ENCODE measurements at regions not wholly inside any gene's neighbourhood (a gene's known extent, or its start where the extent isn't known, plus 50 kb on each side); places are given as distances from the start of the nearest gene placed in this dataset.
"Not testable (repeated sequence)": the region's sequence is repeated elsewhere in the genome, so short reads cannot be mapped to it uniquely, and the experiment has no call there.

DNA sequence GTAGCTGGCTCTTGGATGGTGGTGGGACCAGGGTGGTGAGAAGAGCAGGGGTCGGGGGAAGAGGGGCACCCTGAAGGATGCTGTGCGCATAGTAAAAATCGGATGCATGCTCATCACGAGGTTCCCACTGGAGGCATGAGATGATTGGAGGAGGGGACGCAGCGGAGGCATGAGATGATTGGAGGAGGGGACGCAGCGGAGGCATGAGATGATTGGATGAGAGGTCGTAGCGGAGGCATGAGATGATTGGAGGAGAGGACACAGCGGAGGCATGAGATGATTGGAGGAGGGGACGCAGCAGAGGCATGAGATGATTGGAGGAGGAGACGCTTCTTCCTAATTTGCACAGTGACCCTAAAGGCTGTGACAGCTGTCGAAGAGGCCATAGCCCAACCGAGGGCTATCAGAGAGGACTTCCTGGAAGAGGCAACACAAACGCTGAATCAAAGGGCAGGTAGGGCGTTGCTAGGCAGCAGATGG, 106.7 kb downstream of the ADRA2C start:
- H3K27ac ChIP-seq, result no peak overlapping the region
- TF ChIP-seq, protein P1, sequence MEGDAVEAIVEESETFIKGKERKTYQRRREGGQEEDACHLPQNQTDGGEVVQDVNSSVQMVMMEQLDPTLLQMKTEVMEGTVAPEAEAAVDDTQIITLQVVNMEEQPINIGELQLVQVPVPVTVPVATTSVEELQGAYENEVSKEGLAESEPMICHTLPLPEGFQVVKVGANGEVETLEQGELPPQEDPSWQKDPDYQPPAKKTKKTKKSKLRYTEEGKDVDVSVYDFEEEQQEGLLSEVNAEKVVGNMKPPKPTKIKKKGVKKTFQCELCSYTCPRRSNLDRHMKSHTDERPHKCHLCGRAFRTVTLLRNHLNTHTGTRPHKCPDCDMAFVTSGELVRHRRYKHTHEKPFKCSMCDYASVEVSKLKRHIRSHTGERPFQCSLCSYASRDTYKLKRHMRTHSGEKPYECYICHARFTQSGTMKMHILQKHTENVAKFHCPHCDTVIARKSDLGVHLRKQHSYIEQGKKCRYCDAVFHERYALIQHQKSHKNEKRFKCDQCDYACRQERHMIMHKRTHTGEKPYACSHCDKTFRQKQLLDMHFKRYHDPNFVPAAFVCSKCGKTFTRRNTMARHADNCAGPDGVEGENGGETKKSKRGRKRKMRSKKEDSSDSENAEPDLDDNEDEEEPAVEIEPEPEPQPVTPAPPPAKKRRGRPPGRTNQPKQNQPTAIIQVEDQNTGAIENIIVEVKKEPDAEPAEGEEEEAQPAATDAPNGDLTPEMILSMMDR (IDR thresholded peaks at IDR 0.05), result no peak
- no peak for TF ChIP-seq ZFX (IDR thresholded peaks at IDR 0.05; ENCODE audit: borderline replicate concordance)

DNA sequence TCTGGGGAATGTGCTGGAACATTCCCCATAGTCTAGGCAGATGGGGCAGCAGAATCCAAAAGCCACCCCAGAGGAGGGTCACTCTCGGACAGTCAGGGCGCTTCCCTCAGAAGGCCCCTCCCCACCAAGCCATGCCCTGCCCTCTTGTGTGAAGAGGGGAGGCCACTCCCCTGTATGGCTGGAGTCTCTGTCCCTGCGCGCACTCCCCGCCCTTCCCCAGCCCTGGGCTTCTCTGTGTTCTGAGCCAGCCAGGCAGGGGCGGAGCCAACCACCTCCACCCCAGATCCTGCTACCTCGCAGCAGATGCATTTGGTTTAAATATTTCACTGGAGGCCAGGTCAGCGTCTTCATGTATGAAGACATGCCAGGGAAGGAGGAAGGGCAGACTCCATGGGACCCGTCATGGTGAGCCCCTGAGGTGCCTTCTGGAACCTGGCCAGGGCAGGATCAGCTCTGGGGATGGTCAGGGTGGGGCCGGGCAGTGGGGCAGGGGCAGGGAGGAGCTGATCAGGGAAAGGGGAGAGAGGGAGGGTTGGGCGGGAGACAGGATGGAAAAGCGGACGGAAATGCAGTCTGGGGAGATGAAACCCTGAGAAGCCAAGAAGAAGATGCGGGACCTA, 107.3 kb downstream of the ADRA2C start:
- no peak overlapping the region for H3K27ac ChIP-seq
- no peak for TF ChIP-seq ZFX (IDR thresholded peaks at IDR 0.05; ENCODE audit: borderline replicate concordance)
- TF ChIP-seq, protein P1 (IDR thresholded peaks at IDR 0.05), result no peak

GRCh38 chr4:3874028-3874415, 107.8 kb downstream of the ADRA2C start:
- H3K27ac ChIP-seq, result no peak overlapping the region
- TF ChIP-seq, protein P1 (IDR thresholded peaks at IDR 0.05), result no peak
- no peak for TF ChIP-seq ZFX (IDR thresholded peaks at IDR 0.05; ENCODE audit: borderline replicate concordance)

- no peak overlapping the region for H3K27ac ChIP-seq
- no peak for TF ChIP-seq ZFX (IDR thresholded peaks at IDR 0.05; ENCODE audit: borderline replicate concordance)
- TF ChIP-seq, protein P1 (IDR thresholded peaks at IDR 0.05), result no peak
Observed at GRCh38 chr4:3874525-3875110, 108.4 kb downstream of the ADRA2C start.

- TF ChIP-seq, protein P1 (IDR thresholded peaks at IDR 0.05), result no peak
- TF ChIP-seq ZFX (IDR thresholded peaks at IDR 0.05; ENCODE audit: borderline replicate concordance), result no peak
- H3K27ac ChIP-seq, result no peak overlapping the region
Observed at GRCh38 chr4:3875466-3875865, 109.3 kb downstream of the ADRA2C start.

DNA sequence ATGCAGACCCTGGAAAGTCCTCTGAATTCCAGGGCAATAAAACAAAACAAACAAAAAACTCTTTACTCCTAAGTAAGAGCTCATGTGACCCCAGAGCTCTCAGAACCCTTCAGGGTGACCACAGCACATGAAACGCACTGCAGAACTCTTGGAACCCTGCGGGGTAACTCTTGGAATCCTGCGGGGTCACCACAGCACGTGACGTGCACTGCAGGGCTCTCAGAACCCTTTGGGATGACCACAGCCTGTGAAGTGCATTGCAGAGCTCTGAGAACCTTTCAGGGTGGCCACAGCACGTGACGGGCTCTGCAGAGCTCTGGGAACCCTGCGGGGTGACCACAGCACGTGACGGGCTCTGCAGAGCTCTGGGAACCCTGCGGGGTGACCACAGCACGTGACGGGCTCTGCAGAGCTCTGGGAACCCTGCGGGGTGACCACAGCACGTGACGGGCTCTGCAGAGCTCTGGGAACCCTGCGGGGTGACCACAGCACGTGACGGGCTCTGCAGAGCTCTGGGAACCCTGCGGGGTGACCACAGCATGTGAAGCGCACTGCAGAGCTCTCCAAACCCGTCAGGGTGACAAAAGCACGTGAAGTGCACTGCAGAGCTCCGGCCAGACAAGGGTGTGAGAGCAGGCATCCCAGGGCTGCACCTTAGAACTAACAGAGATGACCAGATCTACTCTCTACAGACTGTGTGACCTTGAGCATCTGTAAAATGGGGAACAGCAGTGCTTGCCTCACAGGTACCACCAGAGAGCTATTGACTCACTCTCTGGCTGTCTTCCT, 110.1 kb downstream of the ADRA2C start:
- not testable (repeated sequence) for H3K27ac ChIP-seq

- TF ChIP-seq, protein P1 (IDR thresholded peaks at IDR 0.05), result no peak
- TF ChIP-seq ZFX (IDR thresholded peaks at IDR 0.05; ENCODE audit: borderline replicate concordance), result no peak
- H3K27ac ChIP-seq, result no peak overlapping the region
Observed at GRCh38 chr4:3877236-3877635, 111.1 kb downstream of the ADRA2C start.

Data from 22Rv1 (cell line).